IMR-90 (cell line): ENCODE measurements at regions not wholly inside any gene's neighbourhood (a gene's known extent, or its start where the extent isn't known, plus 50 kb on each side); places are given as distances from the start of the nearest gene placed in this dataset.

Source experiments
- ATAC-seq: fragments of 200-7000 bp; cut with Tn5 transposase; 2 replicates; pipeline ENCODE4 v1.9.1; 2020; ENCODE audit warnings: low read depth, mild to moderate bottlenecking, moderate library complexity
- BruUV-seq: library from RNA; stranded (reverse); fragments of 400-500 nt; replicated peaks from 2 replicates; lab custom pipeline; 2021; lab: Mats Ljungman, UMichigan
- CTCF ChIA-PET: fragments of 300-600 bp; formaldehyde crosslinking; extraction: SDS; loops from one replicate; lab custom pipeline; 2021; ENCODE audit warnings: antibody characterized with exemption; lab: Yijun Ruan, JAX
- POLR2A ChIA-PET: fragments of 300-600 bp; sonication (Branson Sonifier 250); formaldehyde crosslinking; loops from one replicate; lab custom pipeline; 2022; ENCODE audit warnings: antibody characterized with exemption; ENCODE audit not compliant: unreplicated experiment; lab: Charles Lee
- DNase-seq: peaks from one replicate; pipeline ENCODE4 v3.0.0; 2013
- H2AFZ ChIP-seq: replicated peaks from 2 replicates; pipeline ENCODE3; 2013; ENCODE audit warnings: low read length, mild to moderate bottlenecking; ENCODE audit not compliant: poor library complexity
- H2AK5ac ChIP-seq: 2 replicates; pipeline ENCODE4 v1.6.1; 2013; ENCODE audit warnings: low read depth, low read length, inconsistent platforms
- H2AK9ac ChIP-seq: replicated peaks from 2 replicates; pipeline ENCODE3; 2013; ENCODE audit warnings: mild to moderate bottlenecking, low read depth, low read length, moderate library complexity; ENCODE audit not compliant: poor library complexity
- H2BK120ac ChIP-seq: 2 replicates; pipeline ENCODE4 v1.6.1; 2013; ENCODE audit warnings: low read depth, low read length, inconsistent platforms
- H2BK15ac ChIP-seq: 3 replicates; pipeline ENCODE4 v1.6.1; 2013; ENCODE audit warnings: low read depth, low read length, inconsistent platforms
- H2BK20ac ChIP-seq: 2 replicates; pipeline ENCODE4 v1.6.1; 2013; ENCODE audit warnings: low read depth, mild to moderate bottlenecking, inconsistent platforms, low read length, moderate library complexity
- H2BK5ac ChIP-seq: 2 replicates; pipeline ENCODE4 v1.6.1; 2013; ENCODE audit warnings: mild to moderate bottlenecking, low read depth, low read length, inconsistent platforms; ENCODE audit not compliant: poor library complexity, severe bottlenecking
- H3K14ac ChIP-seq: replicated peaks from 2 replicates; pipeline ENCODE4 v1.6.1; 2013; ENCODE audit warnings: low read depth, low read length, inconsistent platforms
- H3K18ac ChIP-seq: 2 replicates; pipeline ENCODE4 v1.6.1; 2013; ENCODE audit warnings: low read depth, low read length, control low read depth
- H3K23ac ChIP-seq: 2 replicates; pipeline ENCODE4 v1.6.1; 2013; ENCODE audit warnings: low read depth, low read length, inconsistent platforms
- H3K27ac ChIP-seq: 2 replicates; pipeline ENCODE4 v1.5.1; 2013; ENCODE audit warnings: mild to moderate bottlenecking, control low read depth, low read length; ENCODE audit not compliant: insufficient read depth
- H3K27me3 ChIP-seq: 2 replicates; pipeline ENCODE4 v1.6.1; 2013; ENCODE audit warnings: low read length; ENCODE audit not compliant: control insufficient read depth, insufficient read depth
- H3K36me3 ChIP-seq: 2 replicates; pipeline ENCODE4 v1.6.1; 2013; ENCODE audit warnings: low read length, mixed read lengths; ENCODE audit not compliant: control insufficient read depth, insufficient read depth
- H3K4ac ChIP-seq: 2 replicates; pipeline ENCODE4 v1.6.1; 2013; ENCODE audit warnings: low read depth, low read length, inconsistent platforms
- H3K4me1 ChIP-seq: 2 replicates; pipeline ENCODE4 v1.6.1; 2013; ENCODE audit warnings: low read length, mixed read lengths; ENCODE audit not compliant: control insufficient read depth, insufficient read depth
- H3K4me2 ChIP-seq: 2 replicates; pipeline ENCODE4 v1.6.1; 2013; ENCODE audit warnings: low read depth, mild to moderate bottlenecking, control low read depth, low read length, moderate library complexity
- H3K4me3 ChIP-seq: 2 replicates; pipeline ENCODE4 v1.5.1; 2013; ENCODE audit warnings: low read depth, mild to moderate bottlenecking, control low read depth, low read length, moderate library complexity; ENCODE audit not compliant: insufficient read depth
- H3K56ac ChIP-seq: 2 replicates; pipeline ENCODE4 v1.6.1; 2013; ENCODE audit warnings: low read length, inconsistent platforms; ENCODE audit not compliant: insufficient read depth; ENCODE audit errors: extremely low read depth
- H3K79me1 ChIP-seq, 2 experiments: 2 replicates each; pipeline ENCODE4 v1.6.1; 2013; ENCODE audit warnings: low read length in 2 of 2, inconsistent platforms in 1 of 2, low read depth in 1 of 2
- H3K9ac ChIP-seq: 2 replicates; pipeline ENCODE4 v1.6.1; 2013; ENCODE audit warnings: low read depth, low read length, control low read depth
- H3K9me1 ChIP-seq: 2 replicates; pipeline ENCODE4 v1.6.1; 2013; ENCODE audit warnings: low read length, inconsistent platforms; ENCODE audit not compliant: insufficient read depth
- H3K9me3 ChIP-seq: 2 replicates; pipeline ENCODE4 v1.6.1; 2013; ENCODE audit warnings: low read length; ENCODE audit not compliant: control insufficient read depth, insufficient read depth
- H4K20me1 ChIP-seq: 2 replicates; pipeline ENCODE4 v1.6.1; 2013; ENCODE audit warnings: low read length, inconsistent platforms; ENCODE audit not compliant: insufficient read depth
- H4K5ac ChIP-seq: 2 replicates; pipeline ENCODE4 v1.6.1; 2013; ENCODE audit warnings: mild to moderate bottlenecking, low read depth, low read length, control low read depth
- H4K8ac ChIP-seq, 2 experiments: 2 replicates each; pipeline ENCODE4 v1.6.1; 2013; ENCODE audit warnings: low read depth in 2 of 2, low read length in 2 of 2, control low read depth in 1 of 2, inconsistent platforms in 1 of 2
- H4K91ac ChIP-seq: 2 replicates; pipeline ENCODE4 v1.6.1; 2013; ENCODE audit warnings: low read depth, low read length, inconsistent platforms; ENCODE audit not compliant: insufficient read depth
- BHLHE40 ChIP-seq: fragments of 150-350 bp; IDR thresholded peaks from 2 replicates; pipeline ENCODE4 v1.6.1; 2016; ENCODE audit warnings: mild to moderate bottlenecking, low read depth, low read length
- CEBPB ChIP-seq: IDR thresholded peaks from 2 replicates; pipeline ENCODE4 v1.6.1; 2012; ENCODE audit warnings: low read depth, low read length, improper control_type of control experiment
- CHD1 ChIP-seq: IDR thresholded peaks from 2 replicates; pipeline ENCODE4 v1.6.1; 2012; ENCODE audit warnings: low read depth, low read length, improper control_type of control experiment
- FOS ChIP-seq: fragments of 150-350 bp; IDR thresholded peaks from 2 replicates; pipeline ENCODE4 v1.6.1; 2016; ENCODE audit warnings: low read depth, low read length
- MAFK ChIP-seq: IDR thresholded peaks from 2 replicates; pipeline ENCODE4 v1.6.1; 2012; ENCODE audit warnings: low read depth, low read length, improper control_type of control experiment
- MAZ ChIP-seq: IDR thresholded peaks from 2 replicates; pipeline ENCODE4 v1.6.1; 2012; ENCODE audit warnings: low read depth, mild to moderate bottlenecking, low read length, improper control_type of control experiment, moderate library complexity, borderline replicate concordance
- MXI1 ChIP-seq: IDR thresholded peaks from 2 replicates; pipeline ENCODE4 v1.6.1; 2012; ENCODE audit warnings: low read depth, mild to moderate bottlenecking, low read length, moderate library complexity, borderline replicate concordance
- NFE2L2 ChIP-seq: fragments of 150-350 bp; IDR thresholded peaks from 2 replicates; pipeline ENCODE4 v1.6.1; 2016; ENCODE audit warnings: low read depth, mild to moderate bottlenecking, low read length
- POLR2A ChIP-seq: IDR thresholded peaks from 2 replicates; pipeline ENCODE4 v1.6.1; 2012; ENCODE audit warnings: mild to moderate bottlenecking, low read depth, low read length
- RAD21 ChIP-seq: IDR thresholded peaks from 2 replicates; pipeline ENCODE4 v1.6.1; 2012; ENCODE audit warnings: low read length, improper control_type of control experiment
- RCOR1 ChIP-seq: IDR thresholded peaks from 2 replicates; pipeline ENCODE4 v1.6.1; 2012; ENCODE audit warnings: mild to moderate bottlenecking, low read length, improper control_type of control experiment; ENCODE audit not compliant: insufficient replicate concordance
- RFX5 ChIP-seq: IDR thresholded peaks from 2 replicates; pipeline ENCODE4 v1.8.0; 2012; ENCODE audit warnings: low read depth, mild to moderate bottlenecking, low read length, moderate library complexity
- SMC3 ChIP-seq: fragments of 150-350 bp; IDR thresholded peaks from 2 replicates; pipeline ENCODE4 v1.6.1; 2016; ENCODE audit warnings: low read depth, mild to moderate bottlenecking, antibody characterized with exemption, low read length, moderate library complexity
- WGBS, 2 experiments: methylation state at CpG; one replicate each; pipeline versions ENCODE4 v1.1.5 to v1.1.7; 2013; ENCODE audit warnings: missing lambda C conversion rate in 2 of 2; ENCODE audit not compliant: insufficient read length in 1 of 2; ENCODE audit errors: extremely low coverage in 2 of 2; 5-methylcytosine and 5-hydroxymethylcytosine counted together
- dilution Hi-C: fragments of 300-500 bp; cut with HindIII; formaldehyde crosslinking; loops from one replicate; pipeline ENCODE4 v1.14.3; 2018; ENCODE audit warnings: low sequenced_read_pairs; ENCODE audit not compliant: unreplicated experiment
- in situ Hi-C: fragments of 300-500 bp; cut with MboI; formaldehyde crosslinking; loops from 3 replicates; pipeline ENCODE4 v1.14.3; 2019; ENCODE audit warnings: low sequenced_read_pairs, inconsistent platforms, mixed read lengths
- intact Hi-C: fragments of 100-400 bp; cut with micrococcal nuclease; formaldehyde crosslinking; loops from 2 replicates; pipeline ENCODE4 v1.10.0; 2022
- TF ChIP-seq, protein P1 (sequence below): conservative IDR thresholded peaks from 2 replicates; pipeline ENCODE4 v1.5.1; 2012; ENCODE audit warnings: mild to moderate bottlenecking, low read depth, low read length, improper control_type of control experiment
- TF ChIP-seq, protein P2 (sequence below): fragments of 150-350 bp; IDR thresholded peaks from 2 replicates; pipeline ENCODE4 v1.6.1; 2017; ENCODE audit warnings: mild to moderate bottlenecking, antibody characterized with exemption, low read length, low read depth
- TF ChIP-seq, protein P3 (sequence below): fragments of 150-350 bp; IDR thresholded peaks from 2 replicates; pipeline ENCODE4 v1.6.1; 2016; ENCODE audit warnings: low read depth, mild to moderate bottlenecking, low read length, moderate library complexity, borderline replicate concordance

DNA sequence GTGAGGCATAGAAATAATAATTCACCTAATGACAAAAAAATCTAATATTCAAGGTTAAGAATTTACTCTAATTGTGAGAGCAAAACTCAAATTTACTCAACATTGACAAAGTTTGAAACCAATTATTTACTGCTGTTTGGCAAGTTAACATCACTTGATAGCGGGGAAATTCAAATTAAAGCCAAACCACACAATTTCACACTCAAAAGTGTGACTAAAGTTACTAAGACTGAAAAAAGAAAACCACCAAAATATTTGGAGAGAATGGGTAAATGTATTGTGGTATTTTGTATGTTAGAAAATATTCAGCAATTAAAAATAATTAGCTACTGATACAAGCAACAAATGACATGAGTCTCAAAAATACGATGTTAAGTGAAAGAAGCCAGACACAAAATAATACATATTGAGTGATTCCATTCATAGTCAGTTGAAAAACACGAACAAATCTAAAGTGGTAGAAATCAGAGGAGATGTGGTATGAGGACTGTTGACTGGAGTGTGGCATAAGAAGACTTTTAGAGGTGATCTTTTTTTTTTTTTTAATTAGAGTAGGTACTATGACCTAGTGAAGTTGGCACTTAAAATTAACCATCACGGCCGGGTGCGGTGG is 541.4 kb upstream of the ATXN8OS start:
- no peaks in the 10 kb centered on the region for H3K79me1 ChIP-seq
- no peak overlapping the region for H3K56ac ChIP-seq
- H2BK5ac ChIP-seq: no peak overlapping the region
- H4K5ac ChIP-seq: no peak overlapping the region
- no peak overlapping the region for H3K4me2 ChIP-seq
- no peak overlapping the region for H3K9ac ChIP-seq
- in situ Hi-C loops (no loop called here), intact Hi-C loops (no loop called here), dilution Hi-C loops (no loop called here)
- ChIA-PET CTCF (no interaction called here), POLR2A (no interaction called here)
- H3K23ac ChIP-seq: no peak overlapping the region
- H3K14ac ChIP-seq: no peak overlapping the region
- no peak overlapping the region for H2AFZ ChIP-seq
- no peaks in the 10 kb centered on the region for H3K4me1 ChIP-seq
- no peak overlapping the region for H4K8ac ChIP-seq
- no peak overlapping the region for H4K91ac ChIP-seq
- ATAC-seq: no peak
- H3K9me1 ChIP-seq: no peaks in the 10 kb centered on the region
- peaks cover 6% of the 10 kb centered on the region; the same call in 1 of the 2 replicates for H3K9me3 ChIP-seq
- no peak for TF ChIP-seq FOS
- no peak for TF ChIP-seq CEBPB
- TF ChIP-seq RCOR1: no peak
- no peak for TF ChIP-seq MAFK
- TF ChIP-seq, protein P1, sequence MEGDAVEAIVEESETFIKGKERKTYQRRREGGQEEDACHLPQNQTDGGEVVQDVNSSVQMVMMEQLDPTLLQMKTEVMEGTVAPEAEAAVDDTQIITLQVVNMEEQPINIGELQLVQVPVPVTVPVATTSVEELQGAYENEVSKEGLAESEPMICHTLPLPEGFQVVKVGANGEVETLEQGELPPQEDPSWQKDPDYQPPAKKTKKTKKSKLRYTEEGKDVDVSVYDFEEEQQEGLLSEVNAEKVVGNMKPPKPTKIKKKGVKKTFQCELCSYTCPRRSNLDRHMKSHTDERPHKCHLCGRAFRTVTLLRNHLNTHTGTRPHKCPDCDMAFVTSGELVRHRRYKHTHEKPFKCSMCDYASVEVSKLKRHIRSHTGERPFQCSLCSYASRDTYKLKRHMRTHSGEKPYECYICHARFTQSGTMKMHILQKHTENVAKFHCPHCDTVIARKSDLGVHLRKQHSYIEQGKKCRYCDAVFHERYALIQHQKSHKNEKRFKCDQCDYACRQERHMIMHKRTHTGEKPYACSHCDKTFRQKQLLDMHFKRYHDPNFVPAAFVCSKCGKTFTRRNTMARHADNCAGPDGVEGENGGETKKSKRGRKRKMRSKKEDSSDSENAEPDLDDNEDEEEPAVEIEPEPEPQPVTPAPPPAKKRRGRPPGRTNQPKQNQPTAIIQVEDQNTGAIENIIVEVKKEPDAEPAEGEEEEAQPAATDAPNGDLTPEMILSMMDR: no peak
- no peak for TF ChIP-seq CHD1
- TF ChIP-seq MAZ: no peak
- no peak for TF ChIP-seq RAD21
- TF ChIP-seq, protein P2, sequence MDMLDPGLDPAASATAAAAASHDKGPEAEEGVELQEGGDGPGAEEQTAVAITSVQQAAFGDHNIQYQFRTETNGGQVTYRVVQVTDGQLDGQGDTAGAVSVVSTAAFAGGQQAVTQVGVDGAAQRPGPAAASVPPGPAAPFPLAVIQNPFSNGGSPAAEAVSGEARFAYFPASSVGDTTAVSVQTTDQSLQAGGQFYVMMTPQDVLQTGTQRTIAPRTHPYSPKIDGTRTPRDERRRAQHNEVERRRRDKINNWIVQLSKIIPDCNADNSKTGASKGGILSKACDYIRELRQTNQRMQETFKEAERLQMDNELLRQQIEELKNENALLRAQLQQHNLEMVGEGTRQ: no peak
- no peak for TF ChIP-seq POLR2A
- TF ChIP-seq RFX5: no peak
- TF ChIP-seq BHLHE40: no peak
- TF ChIP-seq SMC3: no peak
- TF ChIP-seq NFE2L2: no peak
- TF ChIP-seq, protein P3, sequence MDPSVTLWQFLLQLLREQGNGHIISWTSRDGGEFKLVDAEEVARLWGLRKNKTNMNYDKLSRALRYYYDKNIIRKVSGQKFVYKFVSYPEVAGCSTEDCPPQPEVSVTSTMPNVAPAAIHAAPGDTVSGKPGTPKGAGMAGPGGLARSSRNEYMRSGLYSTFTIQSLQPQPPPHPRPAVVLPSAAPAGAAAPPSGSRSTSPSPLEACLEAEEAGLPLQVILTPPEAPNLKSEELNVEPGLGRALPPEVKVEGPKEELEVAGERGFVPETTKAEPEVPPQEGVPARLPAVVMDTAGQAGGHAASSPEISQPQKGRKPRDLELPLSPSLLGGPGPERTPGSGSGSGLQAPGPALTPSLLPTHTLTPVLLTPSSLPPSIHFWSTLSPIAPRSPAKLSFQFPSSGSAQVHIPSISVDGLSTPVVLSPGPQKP: no peak
- no peak for TF ChIP-seq MXI1
- no peaks in the 10 kb centered on the region for H4K20me1 ChIP-seq
- no peak overlapping the region for H3K18ac ChIP-seq
- H2BK120ac ChIP-seq: no peak overlapping the region
- no peak overlapping the region for H2BK15ac ChIP-seq
- DNase-seq: no peak
- no peak overlapping the region for H3K4me3 ChIP-seq
- 70% methylated on average over 2 of the region's 6 CpGs; no CpG with 5 or more reads in 1 of the 2 experiments for WGBS, 2 experiments
- no peak overlapping the region for H2AK9ac ChIP-seq
- no peak overlapping the region for H2AK5ac ChIP-seq
- no peaks in the 10 kb centered on the region for H3K36me3 ChIP-seq
- H3K4ac ChIP-seq: no peak overlapping the region
- no peak overlapping the region for H2BK20ac ChIP-seq
- H3K27me3 ChIP-seq: no peaks in the 10 kb centered on the region
- H3K27ac ChIP-seq: no peak overlapping the region
- no TSS peak for BruUV-seq
